ENCODE measurements at regions not wholly inside any gene's neighbourhood (a gene's known extent, or its start where the extent isn't known, plus 50 kb on each side); places are given as distances from the start of the nearest gene placed in this dataset.

GRCh38 chr17:77429969-77430752 is 289.4 kb downstream of the SEC14L1 start (continued):
- TF ChIP-seq SETDB1 (CRISPR knock-in tag; IDR thresholded peaks at IDR 0.05; ENCODE audit: borderline replicate concordance): no peak
- TF ChIP-seq SALL2 (CRISPR knock-in tag; IDR thresholded peaks at IDR 0.05): no peak; the same call in none of the 2 replicates
- TF ChIP-seq ZNF646 (CRISPR knock-in tag; IDR thresholded peaks at IDR 0.05): no peak
- TF ChIP-seq ZBTB42 (CRISPR knock-in tag; IDR thresholded peaks at IDR 0.05): no peak
- TF ChIP-seq MTERF4 (CRISPR knock-in tag; IDR thresholded peaks at IDR 0.05): no peak
- TF ChIP-seq ZNF512B (CRISPR knock-in tag; IDR thresholded peaks at IDR 0.05; ENCODE audit: borderline replicate concordance): no peak
- no peak for TF ChIP-seq ARID2 (CRISPR knock-in tag; IDR thresholded peaks at IDR 0.05; ENCODE audit: borderline replicate concordance)
- TF ChIP-seq RBM22 (optimal IDR thresholded peaks at IDR 0.05; ENCODE audit: low read length): no peak
- peak; percentile 67 for TF ChIP-seq SOX5 (CRISPR knock-in tag; IDR thresholded peaks at IDR 0.05; ENCODE audit: borderline replicate concordance)
- TF ChIP-seq ZNF503 (CRISPR knock-in tag; IDR thresholded peaks at IDR 0.05): no peak
- TF ChIP-seq BCLAF1 (IDR thresholded peaks at IDR 0.05): no peak
- TF ChIP-seq ZNF7 (CRISPR knock-in tag; IDR thresholded peaks at IDR 0.05): no peak; the same call in 1 of the 2 replicates
- no peak for TF ChIP-seq ESRRA (CRISPR knock-in tag; IDR thresholded peaks at IDR 0.05; ENCODE audit: low read depth)

All from HepG2 (cell line).